Right atrium auricular region (tissue), 2 donors: ENCODE measurements at regions not wholly inside any gene's neighbourhood (a gene's known extent, or its start where the extent isn't known, plus 50 kb on each side); places are given as distances from the start of the nearest gene placed in this dataset.
A peak's percentile ranks its signal among the peaks of the same experiment; 100 is the strongest.
"Not testable (repeated sequence)": the region's sequence is repeated elsewhere in the genome, so short reads cannot be mapped to it uniquely, and the experiment has no call there.

Experiments used
- DNase-seq: peaks from one replicate; pipeline ENCODE4 v3.0.0-alpha.2; 2019; ENCODE audit warnings: low spot score
- H3K27ac ChIP-seq, 2 donors: fragments of 200-600 bp; sonication (generic); 1 replicate in 1 of 2; 2 replicates in 1 of 2; pipeline ENCODE4 v1.5.1; 2016 to 2019
- H3K27me3 ChIP-seq, 2 donors: fragments of 200-600 bp; sonication (generic); one replicate each; pipeline versions ENCODE4 v1.5.1 to v1.6.0; 2017 to 2019
- H3K36me3 ChIP-seq: fragments of 200-600 bp; sonication (generic); one replicate; pipeline ENCODE4 v1.5.1; 2016
- H3K4me1 ChIP-seq, 2 donors: fragments of 200-600 bp; sonication (generic); one replicate each; pipeline versions ENCODE4 v1.5.1 to v1.6.0; 2017 to 2019
- H3K4me3 ChIP-seq, 2 donors: fragments of 200-600 bp; sonication (generic); 1 replicate in 1 of 2; 2 replicates in 1 of 2; pipeline ENCODE4 v1.5.1; 2017 to 2019; ENCODE audit warnings: mild to moderate bottlenecking in 1 of 2, moderate library complexity in 1 of 2
- H3K9me3 ChIP-seq, 2 donors: fragments of 200-600 bp; sonication (generic); one replicate each; pipeline ENCODE4 v1.5.1; 2019
- CTCF ChIP-seq, 2 donors: fragments of 200-600 bp; sonication (generic); IDR thresholded peaks; one replicate each; pipeline ENCODE4 v1.5.1; 2019; ENCODE audit warnings: antibody characterized with exemption in 2 of 2

- H3K4me1 ChIP-seq = no peaks in the 10 kb centered on the region
- H3K4me3 ChIP-seq = no peak overlapping the region
- no peaks in the 10 kb centered on the region for H3K36me3 ChIP-seq
- H3K27me3 ChIP-seq = no peaks in the 10 kb centered on the region
- TF ChIP-seq CTCF (IDR thresholded peaks at IDR 0.05) = no peak
- H3K27ac ChIP-seq = no peak overlapping the region
- no peaks in the 10 kb centered on the region for H3K9me3 ChIP-seq
- DNase-seq = no peak
Measured at GRCh38 chr3:33977227-33977626, 178.8 kb downstream of the PDCD6IP start.

- no peaks in the 10 kb centered on the region for H3K27me3 ChIP-seq
- H3K4me3 ChIP-seq = no peak overlapping the region
- no peak overlapping the region for H3K27ac ChIP-seq
- H3K4me1 ChIP-seq = no peaks in the 10 kb centered on the region
- peak in 1 of 2 donors; percentile 54 for TF ChIP-seq CTCF (IDR thresholded peaks at IDR 0.05)
- DNase-seq = no peak
- H3K9me3 ChIP-seq = no peaks in the 10 kb centered on the region
- H3K36me3 ChIP-seq = no peaks in the 10 kb centered on the region
Measured at GRCh38 chr3:33980252-33980651, 181.8 kb downstream of the PDCD6IP start.

- H3K27me3 ChIP-seq = no peaks in the 10 kb centered on the region
Measured at GRCh38 chr3:33982269-33982798, 183.9 kb downstream of the PDCD6IP start.

GRCh38 chr3:33982949-33983348 is 184.5 kb downstream of the PDCD6IP start:
- not testable (repeated sequence) for H3K4me3 ChIP-seq

More at GRCh38 chr3:33982269-33982798, 183.9 kb downstream of the PDCD6IP start:
- H3K36me3 ChIP-seq = no peaks in the 10 kb centered on the region
- no peak overlapping the region for H3K4me3 ChIP-seq
- no peak overlapping the region for H3K27ac ChIP-seq
- H3K4me1 ChIP-seq = no peaks in the 10 kb centered on the region
- H3K9me3 ChIP-seq = no peaks in the 10 kb centered on the region
- no peak for TF ChIP-seq CTCF (IDR thresholded peaks at IDR 0.05)
- DNase-seq = no peak

GRCh38 chr3:33989229-33989628 is 190.8 kb downstream of the PDCD6IP start:
- no peaks in the 10 kb centered on the region for H3K9me3 ChIP-seq
- H3K36me3 ChIP-seq = no peaks in the 10 kb centered on the region
- no peaks in the 10 kb centered on the region for H3K4me1 ChIP-seq
- DNase-seq = no peak
- no peaks in the 10 kb centered on the region for H3K27me3 ChIP-seq
- H3K27ac ChIP-seq = no peak overlapping the region
- TF ChIP-seq CTCF (IDR thresholded peaks at IDR 0.05) = no peak
- no peak overlapping the region for H3K4me3 ChIP-seq

More at GRCh38 chr3:33982949-33983348, 184.5 kb downstream of the PDCD6IP start:
- DNase-seq, H3K4me1 ChIP-seq, H3K9me3 ChIP-seq, H3K27ac ChIP-seq, H3K27me3 ChIP-seq, H3K36me3 ChIP-seq: not testable (repeated sequence)

- TF ChIP-seq CTCF (IDR thresholded peaks at IDR 0.05) = no peak
Measured at GRCh38 chr3:33991673-33992072, 193.2 kb downstream of the PDCD6IP start.

More at GRCh38 chr3:33991673-33992072, 193.2 kb downstream of the PDCD6IP start:
- Histone ChIP-seq H3K27ac (no peak overlapping the region), H3K4me1 (no peaks in the 10 kb centered on the region), H3K27me3 (no peaks in the 10 kb centered on the region), H3K4me3 (no peak overlapping the region), H3K9me3 (peaks cover 0 to 8% of the 10 kb centered on the region in 2 donors), H3K36me3 (no peaks in the 10 kb centered on the region)
- no peak for DNase-seq
